HG03342 (cell line): ENCODE measurements at regions not wholly inside any gene's neighbourhood (a gene's known extent, or its start where the extent isn't known, plus 50 kb on each side); places are given as distances from the start of the nearest gene placed in this dataset.
"Not testable (repeated sequence)": the region's sequence is repeated elsewhere in the genome, so short reads cannot be mapped to it uniquely, and the experiment has no call there.

Source experiments
- ATAC-seq: cut with Tn5 transposase; IDR thresholded peaks from one replicate; pipeline ENCODE4 v1.9.1; 2021; ENCODE audit warnings: mild to moderate bottlenecking, moderate library complexity; ENCODE audit not compliant: unreplicated experiment

- no peak for ATAC-seq
These were observed 186.7 kb downstream of the MAT2B start for GRCh38 chr5:163692091-163692490.

GRCh38 chr5:163695830-163696578 lies 190.6 kb downstream of the MAT2B start:
- peak; percentile 94 for ATAC-seq

- ATAC-seq = no peak
These were observed 191.1 kb downstream of the MAT2B start for GRCh38 chr5:163696579-163696887.

GRCh38 chr5:163706053-163706771 lies 200.8 kb downstream of the MAT2B start:
- no peak for ATAC-seq

GRCh38 chr5:163712011-163712410 lies 206.6 kb downstream of the MAT2B start:
- no peak for ATAC-seq

- ATAC-seq = no peak
These were observed 212.9 kb downstream of the MAT2B start for GRCh38 chr5:163718272-163718671.

GRCh38 chr5:163724305-163724704 lies 218.9 kb downstream of the MAT2B start:
- ATAC-seq = no peak

GRCh38 chr5:163727028-163727427 lies 221.6 kb downstream of the MAT2B start:
- ATAC-seq = peak; percentile 75

- ATAC-seq = no peak
These were observed 224.9 kb downstream of the MAT2B start for GRCh38 chr5:163730206-163730756.

GRCh38 chr5:163731256-163731655 lies 225.8 kb downstream of the MAT2B start:
- ATAC-seq = no peak

GRCh38 chr5:163735069-163735468 lies 229.7 kb downstream of the MAT2B start:
- ATAC-seq = no peak

GRCh38 chr5:163747586-163747985 lies 242.2 kb downstream of the MAT2B start:
- ATAC-seq = no peak

GRCh38 chr5:163748934-163749333 lies 243.5 kb downstream of the MAT2B start:
- ATAC-seq = no peak

- not testable (repeated sequence) for ATAC-seq
These were observed 245.0 kb downstream of the MAT2B start for GRCh38 chr5:163750415-163750814.

GRCh38 chr5:163755505-163755904 lies 250.1 kb downstream of the MAT2B start:
- ATAC-seq = no peak

GRCh38 chr5:163756170-163756569 lies 250.8 kb downstream of the MAT2B start:
- no peak for ATAC-seq

GRCh38 chr5:163757344-163757743 lies 251.9 kb downstream of the MAT2B start:
- ATAC-seq = no peak

GRCh38 chr5:163758283-163758711 lies 252.9 kb downstream of the MAT2B start:
- ATAC-seq = no peak

- no peak for ATAC-seq
These were observed 253.7 kb downstream of the MAT2B start for GRCh38 chr5:163759000-163759704.

GRCh38 chr5:163760498-163760897 lies 255.1 kb downstream of the MAT2B start:
- ATAC-seq = no peak

GRCh38 chr5:163766936-163767670 lies 261.7 kb downstream of the MAT2B start:
- no peak for ATAC-seq
